KMS-11 (cell line): ENCODE measurements at regions not wholly inside any gene's neighbourhood (a gene's known extent, or its start where the extent isn't known, plus 50 kb on each side); places are given as distances from the start of the nearest gene placed in this dataset.

Source experiments
- H2AFZ ChIP-seq: fragments of 200-600 bp; sonication (generic); 2 replicates; pipeline ENCODE4 v1.6.1; 2016; ENCODE audit warnings: antibody characterized with exemption, mixed run types, low read depth
- H3K27ac ChIP-seq: fragments of 200-600 bp; sonication (generic); 2 replicates; pipeline ENCODE4 v1.6.1; 2016; ENCODE audit warnings: mild to moderate bottlenecking, mixed run types
- H3K27me3 ChIP-seq: fragments of 200-600 bp; sonication (generic); 2 replicates; pipeline ENCODE4 v1.6.1; 2017; ENCODE audit warnings: mild to moderate bottlenecking, low read depth, mixed run types, moderate library complexity; ENCODE audit not compliant: insufficient read depth
- H3K36me3 ChIP-seq: fragments of 200-600 bp; sonication (generic); 2 replicates; pipeline ENCODE4 v1.6.1; 2017; ENCODE audit warnings: mild to moderate bottlenecking, mixed run types; ENCODE audit not compliant: insufficient read depth
- H3K4me1 ChIP-seq: fragments of 200-600 bp; sonication (generic); 2 replicates; pipeline ENCODE4 v1.6.1; 2016; ENCODE audit warnings: mild to moderate bottlenecking, low read depth, mixed run types; ENCODE audit not compliant: poor library complexity, severe bottlenecking
- H3K4me2 ChIP-seq: fragments of 200-600 bp; sonication (generic); 2 replicates; pipeline ENCODE4 v1.7.0; 2016; ENCODE audit warnings: mild to moderate bottlenecking, mixed run types
- H3K4me3 ChIP-seq: fragments of 200-600 bp; sonication (generic); IDR thresholded peaks from 2 replicates; pipeline ENCODE4 v1.6.1; 2017; ENCODE audit warnings: low read depth, low read length, mixed read lengths; ENCODE audit not compliant: insufficient read depth
- H3K79me2 ChIP-seq: fragments of 200-600 bp; sonication (generic); 2 replicates; pipeline ENCODE4 v1.6.1; 2016; ENCODE audit warnings: low read depth, mixed run types; ENCODE audit not compliant: insufficient read depth
- H3K9ac ChIP-seq: fragments of 200-600 bp; sonication (generic); 2 replicates; pipeline ENCODE4 v1.6.1; 2016; ENCODE audit warnings: mild to moderate bottlenecking, mixed run types
- H4K20me1 ChIP-seq: fragments of 200-600 bp; sonication (generic); 2 replicates; pipeline ENCODE4 v1.6.1; 2016; ENCODE audit warnings: mild to moderate bottlenecking, mixed run types; ENCODE audit not compliant: insufficient read depth
- TF ChIP-seq, protein P1 (sequence below): fragments of 200-600 bp; sonication (generic); conservative IDR thresholded peaks from 2 replicates; pipeline ENCODE4 v1.6.1; 2017; ENCODE audit warnings: low read depth, mild to moderate bottlenecking, antibody characterized with exemption, low read length, moderate library complexity, mixed read lengths

GRCh38 chr13:37345391-37345790 lies 239.9 kb upstream of the CSNK1A1L start:
- Histone ChIP-seq H3K9ac (no peak overlapping the region), H3K27me3 (no peaks in the 10 kb centered on the region), H3K4me3 (no peak overlapping the region), H3K4me2 (no peak overlapping the region), H4K20me1 (no peaks in the 10 kb centered on the region), H3K36me3 (no peaks in the 10 kb centered on the region), H2AFZ (no peak overlapping the region), H3K79me2 (no peaks in the 10 kb centered on the region), H3K27ac (no peak overlapping the region), H3K4me1 (no peaks in the 10 kb centered on the region)
- TF ChIP-seq, protein P1, sequence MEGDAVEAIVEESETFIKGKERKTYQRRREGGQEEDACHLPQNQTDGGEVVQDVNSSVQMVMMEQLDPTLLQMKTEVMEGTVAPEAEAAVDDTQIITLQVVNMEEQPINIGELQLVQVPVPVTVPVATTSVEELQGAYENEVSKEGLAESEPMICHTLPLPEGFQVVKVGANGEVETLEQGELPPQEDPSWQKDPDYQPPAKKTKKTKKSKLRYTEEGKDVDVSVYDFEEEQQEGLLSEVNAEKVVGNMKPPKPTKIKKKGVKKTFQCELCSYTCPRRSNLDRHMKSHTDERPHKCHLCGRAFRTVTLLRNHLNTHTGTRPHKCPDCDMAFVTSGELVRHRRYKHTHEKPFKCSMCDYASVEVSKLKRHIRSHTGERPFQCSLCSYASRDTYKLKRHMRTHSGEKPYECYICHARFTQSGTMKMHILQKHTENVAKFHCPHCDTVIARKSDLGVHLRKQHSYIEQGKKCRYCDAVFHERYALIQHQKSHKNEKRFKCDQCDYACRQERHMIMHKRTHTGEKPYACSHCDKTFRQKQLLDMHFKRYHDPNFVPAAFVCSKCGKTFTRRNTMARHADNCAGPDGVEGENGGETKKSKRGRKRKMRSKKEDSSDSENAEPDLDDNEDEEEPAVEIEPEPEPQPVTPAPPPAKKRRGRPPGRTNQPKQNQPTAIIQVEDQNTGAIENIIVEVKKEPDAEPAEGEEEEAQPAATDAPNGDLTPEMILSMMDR: no peak

GRCh38 chr13:37344056-37344455 lies 238.6 kb upstream of the CSNK1A1L start:
- TF ChIP-seq, protein P1: no peak
- H3K9ac ChIP-seq: no peak overlapping the region
- no peaks in the 10 kb centered on the region for H4K20me1 ChIP-seq
- H3K27me3 ChIP-seq: no peaks in the 10 kb centered on the region
- H3K4me2 ChIP-seq: no peak overlapping the region
- H3K79me2 ChIP-seq: no peaks in the 10 kb centered on the region
- no peaks in the 10 kb centered on the region for H3K4me1 ChIP-seq
- H2AFZ ChIP-seq: no peak overlapping the region
- no peak overlapping the region for H3K27ac ChIP-seq
- H3K36me3 ChIP-seq: no peaks in the 10 kb centered on the region
- no peak overlapping the region for H3K4me3 ChIP-seq

- H4K20me1 ChIP-seq: no peaks in the 10 kb centered on the region
- H3K36me3 ChIP-seq: no peaks in the 10 kb centered on the region
- no peaks in the 10 kb centered on the region for H3K79me2 ChIP-seq
- TF ChIP-seq, protein P1: no peak
- no peak overlapping the region for H3K27ac ChIP-seq
- H2AFZ ChIP-seq: no peak overlapping the region
- H3K4me3 ChIP-seq: no peak overlapping the region
- no peaks in the 10 kb centered on the region for H3K27me3 ChIP-seq
- no peaks in the 10 kb centered on the region for H3K4me1 ChIP-seq
- H3K4me2 ChIP-seq: no peak overlapping the region
- no peak overlapping the region for H3K9ac ChIP-seq
Measured at GRCh38 chr13:37342205-37342604, 236.7 kb upstream of the CSNK1A1L start.

DNA sequence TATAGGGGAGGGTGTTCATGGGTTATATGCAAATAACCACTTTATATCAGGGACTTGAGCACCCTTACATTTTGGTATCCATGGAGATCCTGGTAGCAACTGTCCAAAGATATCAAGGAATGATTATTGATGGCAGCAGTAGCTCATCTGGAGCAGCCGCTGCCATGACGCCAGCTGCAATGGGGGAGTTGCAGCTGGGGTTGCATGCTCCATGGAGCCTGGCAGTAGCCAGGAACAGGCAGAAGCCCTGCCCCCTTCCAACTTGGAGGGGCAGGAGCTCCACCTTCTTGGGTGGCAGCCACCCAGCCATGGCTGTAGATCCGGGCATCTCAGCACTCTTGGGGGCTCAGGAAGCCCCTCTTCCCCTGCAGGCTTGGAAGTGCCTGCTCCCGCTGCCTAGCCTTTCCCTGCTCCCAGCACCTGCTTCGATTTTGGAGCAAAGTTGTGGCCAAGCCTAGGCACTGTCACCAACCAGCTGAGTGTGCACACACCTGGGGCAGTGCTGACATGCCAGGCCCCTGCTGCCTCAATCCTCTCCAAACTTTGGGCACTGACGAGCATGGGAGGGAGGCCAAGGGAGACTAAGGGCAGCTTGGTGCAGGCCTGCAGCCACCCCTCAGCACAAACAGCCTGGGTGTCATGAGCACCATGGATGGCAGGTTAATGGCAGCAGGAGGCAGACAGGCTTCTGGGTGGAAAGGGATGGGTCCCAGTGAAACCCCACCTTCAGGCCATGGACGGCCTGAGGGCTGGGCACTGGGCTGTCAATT lies 235.6 kb upstream of the CSNK1A1L start:
- Histone ChIP-seq H3K4me3 (no peak overlapping the region), H4K20me1 (no peaks in the 10 kb centered on the region), H3K27ac (no peak overlapping the region), H3K36me3 (no peaks in the 10 kb centered on the region), H3K79me2 (no peaks in the 10 kb centered on the region), H2AFZ (no peak overlapping the region), H3K4me1 (no peaks in the 10 kb centered on the region), H3K9ac (no peak overlapping the region), H3K27me3 (no peaks in the 10 kb centered on the region), H3K4me2 (no peak overlapping the region)
- TF ChIP-seq, protein P1: no peak
